Ishikawa (cell line): ENCODE measurements at regions not wholly inside any gene's neighbourhood (a gene's known extent, or its start where the extent isn't known, plus 50 kb on each side); places are given as distances from the start of the nearest gene placed in this dataset.

Source experiments
- CEBPB ChIP-seq: IDR thresholded peaks from 2 replicates; pipeline ENCODE4 v1.6.1; 2012
- CREB1 ChIP-seq: IDR thresholded peaks from 2 replicates; pipeline ENCODE4 v1.6.1; 2012; ENCODE audit warnings: low read depth
- EGR1 ChIP-seq: IDR thresholded peaks from 2 replicates; pipeline ENCODE4 v1.6.1; 2012
- EP300 ChIP-seq: IDR thresholded peaks from 2 replicates; pipeline ENCODE4 v1.6.1; 2012; ENCODE audit warnings: borderline replicate concordance
- FOXM1 ChIP-seq: IDR thresholded peaks from 2 replicates; pipeline ENCODE4 v1.6.1; 2012; ENCODE audit warnings: low read depth, borderline replicate concordance
- MAX ChIP-seq: IDR thresholded peaks from 2 replicates; pipeline ENCODE4 v1.6.1; 2012
- NFIC ChIP-seq: IDR thresholded peaks from 2 replicates; pipeline ENCODE4 v1.6.1; 2012
- RAD21 ChIP-seq: IDR thresholded peaks from 2 replicates; pipeline ENCODE4 v1.6.1; 2012; ENCODE audit warnings: low read depth
- REST ChIP-seq: IDR thresholded peaks from 2 replicates; pipeline ENCODE4 v1.6.1; 2012; ENCODE audit warnings: low read depth, mild to moderate bottlenecking
- TAF1 ChIP-seq: IDR thresholded peaks from 2 replicates; pipeline ENCODE4 v1.6.1; 2012; ENCODE audit warnings: low read depth, mild to moderate bottlenecking
- TCF12 ChIP-seq: IDR thresholded peaks from 2 replicates; pipeline ENCODE4 v1.6.1; 2012; ENCODE audit warnings: low read depth
- TEAD4 ChIP-seq: IDR thresholded peaks from 2 replicates; pipeline ENCODE4 v1.6.1; 2012
- USF1 ChIP-seq: IDR thresholded peaks from 2 replicates; pipeline ENCODE4 v1.6.1; 2012
- YY1 ChIP-seq: IDR thresholded peaks from 2 replicates; pipeline ENCODE4 v1.6.1; 2012; ENCODE audit warnings: low read depth
- ZBTB7A ChIP-seq: IDR thresholded peaks from 2 replicates; pipeline ENCODE4 v1.6.1; 2012; ENCODE audit warnings: low read depth

GRCh38 chr5:40406741-40407211 lies 272.9 kb upstream of the PTGER4 start:
- TF ChIP-seq TEAD4 (no peak), FOXM1 (no peak), USF1 (no peak), CEBPB (no peak), MAX (no peak), REST (no peak), TAF1 (no peak), ZBTB7A (no peak), EGR1 (no peak), EP300 (no peak), NFIC (no peak), RAD21 (no peak), CREB1 (no peak), TCF12 (no peak), YY1 (no peak)

- TF ChIP-seq FOXM1 (no peak), ZBTB7A (no peak), YY1 (no peak), REST (no peak), TEAD4 (no peak)
These were observed 273.5 kb upstream of the PTGER4 start for GRCh38 chr5:40405996-40406740.

- no peak for TF ChIP-seq REST
- TF ChIP-seq NFIC, result no peak
- TF ChIP-seq MAX, result no peak
- no peak for TF ChIP-seq FOXM1
- TF ChIP-seq EGR1, result no peak
- TF ChIP-seq EP300, result no peak
- no peak for TF ChIP-seq RAD21
These were observed 274.5 kb upstream of the PTGER4 start for GRCh38 chr5:40405230-40405629.

GRCh38 chr5:40404613-40405012 lies 275.1 kb upstream of the PTGER4 start:
- TF ChIP-seq NFIC, result no peak
- TF ChIP-seq RAD21, result no peak
- TF ChIP-seq REST, result no peak
- TF ChIP-seq TEAD4, result no peak
- TF ChIP-seq CEBPB, result no peak
- TF ChIP-seq EP300, result no peak
- TF ChIP-seq FOXM1, result no peak
- TF ChIP-seq MAX, result no peak
- TF ChIP-seq USF1, result no peak
- TF ChIP-seq TCF12, result no peak
- no peak for TF ChIP-seq CREB1
- no peak for TF ChIP-seq YY1
- no peak for TF ChIP-seq ZBTB7A
- TF ChIP-seq EGR1, result no peak
- no peak for TF ChIP-seq TAF1
